ENCODE measurements at regions not wholly inside any gene's neighbourhood (a gene's known extent, or its start where the extent isn't known, plus 50 kb on each side); places are given as distances from the start of the nearest gene placed in this dataset.
A peak's percentile ranks its signal among the peaks of the same experiment; 100 is the strongest.

DNA sequence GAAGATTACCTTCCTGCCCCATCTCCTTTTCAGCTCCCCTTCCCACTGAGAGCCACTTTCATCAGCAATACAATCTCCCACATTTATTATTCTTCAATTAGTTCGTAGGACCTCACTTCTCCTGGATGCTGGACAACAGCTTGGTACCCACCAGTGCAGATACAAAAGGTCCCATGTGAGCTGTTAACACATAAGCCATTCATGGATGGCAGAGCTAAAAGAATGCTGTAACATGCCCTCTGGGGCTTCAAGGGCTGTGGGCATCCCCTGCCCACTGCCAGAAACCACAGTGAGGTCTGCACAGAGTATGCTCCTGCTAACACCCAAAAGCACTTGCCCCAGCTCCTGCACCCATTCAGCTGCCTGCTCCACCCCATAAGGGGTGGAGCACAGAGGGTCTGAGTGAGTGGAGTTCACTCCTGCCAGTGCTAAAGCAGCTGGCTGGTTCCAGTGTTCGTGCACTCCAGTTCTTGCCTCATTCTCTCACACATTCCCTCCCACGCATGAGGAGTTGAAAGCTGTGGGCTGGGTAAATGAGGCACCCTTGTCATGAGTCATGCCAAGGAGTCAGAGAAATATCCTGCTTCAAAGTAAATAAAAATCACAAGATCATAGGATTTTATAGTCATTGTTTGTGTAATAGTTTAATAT is 305.9 kb upstream of the TMEFF2 start:
- in situ Hi-C loops (cut with MboI) (no loop called here), intact Hi-C loops (cut with micrococcal nuclease; ENCODE audit: unreplicated experiment) (no loop called here)
- CTCF ChIA-PET = interaction anchor here (0.6 kb wide), 1 partner anchor 788 kb away, joined by 3 read pairs; no protein-coding TSS in a partner anchor
- Histone ChIP-seq H3K27ac (ENCODE audit: control insufficient read depth, insufficient read depth) (no peak overlapping the region), H3K27me3 (replicated peaks in 1 of 2; ENCODE audit: control insufficient read depth in 2 of 2, insufficient read depth in 2 of 2, low read length in 1 of 2) (no peaks in the 10 kb centered on the region), H3K4me3 (no peak overlapping the region), H3K9ac (ENCODE audit: control insufficient read depth, insufficient read depth, low read length) (no peak overlapping the region), H3K9me3 (replicated peaks; ENCODE audit: control insufficient read depth, insufficient read depth, low read length) (no peaks in the 10 kb centered on the region), H3K36me3 (ENCODE audit: control insufficient read depth in 2 of 2, insufficient read depth in 2 of 2, low read length in 1 of 2) (no peaks in the 10 kb centered on the region), H3K79me2 (ENCODE audit: control insufficient read depth, insufficient read depth, low read length) (no peaks in the 10 kb centered on the region), H2AFZ (ENCODE audit: control insufficient read depth, low read depth, low read length) (no peak overlapping the region), H3K4me1 (ENCODE audit: control insufficient read depth, insufficient read depth, low read length) (no peaks in the 10 kb centered on the region), H4K20me1 (ENCODE audit: control insufficient read depth, insufficient read depth) (no peaks in the 10 kb centered on the region), H3K4me2 (ENCODE audit: control insufficient read depth, insufficient read depth) (no peak overlapping the region)
- WGBS (ENCODE audit: insufficient coverage, insufficient replicate concordance, low lambda C conversion rate, missing lambda C conversion rate) = 33% methylated on average over 3 of the region's 3 CpGs
- TF ChIP-seq TAF1 (IDR thresholded peaks at IDR 0.05; ENCODE audit: borderline replicate concordance, low read depth, low read length) = no peak
- TF ChIP-seq, protein P1, sequence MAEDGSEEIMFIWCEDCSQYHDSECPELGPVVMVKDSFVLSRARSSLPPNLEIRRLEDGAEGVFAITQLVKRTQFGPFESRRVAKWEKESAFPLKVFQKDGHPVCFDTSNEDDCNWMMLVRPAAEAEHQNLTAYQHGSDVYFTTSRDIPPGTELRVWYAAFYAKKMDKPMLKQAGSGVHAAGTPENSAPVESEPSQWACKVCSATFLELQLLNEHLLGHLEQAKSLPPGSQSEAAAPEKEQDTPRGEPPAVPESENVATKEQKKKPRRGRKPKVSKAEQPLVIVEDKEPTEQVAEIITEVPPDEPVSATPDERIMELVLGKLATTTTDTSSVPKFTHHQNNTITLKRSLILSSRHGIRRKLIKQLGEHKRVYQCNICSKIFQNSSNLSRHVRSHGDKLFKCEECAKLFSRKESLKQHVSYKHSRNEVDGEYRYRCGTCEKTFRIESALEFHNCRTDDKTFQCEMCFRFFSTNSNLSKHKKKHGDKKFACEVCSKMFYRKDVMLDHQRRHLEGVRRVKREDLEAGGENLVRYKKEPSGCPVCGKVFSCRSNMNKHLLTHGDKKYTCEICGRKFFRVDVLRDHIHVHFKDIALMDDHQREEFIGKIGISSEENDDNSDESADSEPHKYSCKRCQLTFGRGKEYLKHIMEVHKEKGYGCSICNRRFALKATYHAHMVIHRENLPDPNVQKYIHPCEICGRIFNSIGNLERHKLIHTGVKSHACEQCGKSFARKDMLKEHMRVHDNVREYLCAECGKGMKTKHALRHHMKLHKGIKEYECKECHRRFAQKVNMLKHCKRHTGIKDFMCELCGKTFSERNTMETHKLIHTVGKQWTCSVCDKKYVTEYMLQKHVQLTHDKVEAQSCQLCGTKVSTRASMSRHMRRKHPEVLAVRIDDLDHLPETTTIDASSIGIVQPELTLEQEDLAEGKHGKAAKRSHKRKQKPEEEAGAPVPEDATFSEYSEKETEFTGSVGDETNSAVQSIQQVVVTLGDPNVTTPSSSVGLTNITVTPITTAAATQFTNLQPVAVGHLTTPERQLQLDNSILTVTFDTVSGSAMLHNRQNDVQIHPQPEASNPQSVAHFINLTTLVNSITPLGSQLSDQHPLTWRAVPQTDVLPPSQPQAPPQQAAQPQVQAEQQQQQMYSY (CRISPR knock-in tag; IDR thresholded peaks at IDR 0.05) = no peak
- TF ChIP-seq SUZ12 (IDR thresholded peaks at IDR 0.05; ENCODE audit: unreplicated experiment) = no peak
- no peak for TF ChIP-seq FOXK2 (IDR thresholded peaks at IDR 0.05)
- TF ChIP-seq TARDBP (IDR thresholded peaks at IDR 0.05; ENCODE audit: borderline replicate concordance) = no peak
- TF ChIP-seq POLR2AphosphoS5 (IDR thresholded peaks at IDR 0.05; ENCODE audit: low read length) = no peak
- RAD21 ChIA-PET (ENCODE audit: unreplicated experiment) = no interaction called here
- no TSS peak for BruUV-seq (replicated peaks)
- FAIRE-seq (no peak), ATAC-seq (peak; percentile 94), DNase-seq (ENCODE audit: low read depth, low spot score) (peak; percentile 3)
- SMC1A ChIA-PET (ENCODE audit: uncharacterized antibody, unreplicated experiment) = no interaction called here
- POLR2A ChIA-PET = no interaction called here

Data from GM12878 (cell line).